SK-N-SH treated with all-trans-retinoic acid at 6 μM for 48 hours (cell line): ENCODE measurements at regions not wholly inside any gene's neighbourhood (a gene's known extent, or its start where the extent isn't known, plus 50 kb on each side); places are given as distances from the start of the nearest gene placed in this dataset.

Source experiments
- ATAC-seq: fragments of 200-7000 bp; cut with Tn5 transposase; 3 replicates; pipeline ENCODE4 v1.9.1; 2020; ENCODE audit warnings: mild to moderate bottlenecking, moderate library complexity
- ARNTL ChIP-seq: fragments of 450-650 bp; formaldehyde crosslinking; IDR thresholded peaks from 2 replicates; pipeline ENCODE4 v1.5.0; 2020; ENCODE audit warnings: low read depth, mild to moderate bottlenecking, moderate library complexity, borderline replicate concordance
- BACH2 ChIP-seq: fragments of 250-450 bp; sonication (Bioruptor Pico); IDR thresholded peaks from 2 replicates; pipeline ENCODE4 v1.9.0; 2021; ENCODE audit warnings: mild to moderate bottlenecking, borderline replicate concordance
- CSDC2 ChIP-seq: fragments of 250-450 bp; sonication (Bioruptor Pico); IDR thresholded peaks from 2 replicates; pipeline ENCODE4 v1.5.0; 2020; ENCODE audit warnings: mild to moderate bottlenecking, moderate library complexity
- CSRNP3 ChIP-seq: fragments of 250-450 bp; sonication (Bioruptor Pico); IDR thresholded peaks from 2 replicates; pipeline ENCODE4 v1.5.1; 2021; ENCODE audit warnings: mild to moderate bottlenecking, moderate library complexity
- ESRRG ChIP-seq: fragments of 250-450 bp; sonication (Bioruptor Pico); IDR thresholded peaks from 2 replicates; pipeline ENCODE4 v1.6.1; 2021; ENCODE audit warnings: mild to moderate bottlenecking
- GLIS3 ChIP-seq: fragments of 250-450 bp; sonication (Bioruptor Pico); IDR thresholded peaks from 2 replicates; pipeline ENCODE4 v1.5.0; 2020; ENCODE audit warnings: mild to moderate bottlenecking, moderate library complexity
- OSR1 ChIP-seq: fragments of 250-450 bp; sonication (Bioruptor Pico); IDR thresholded peaks from 2 replicates; pipeline ENCODE4 v1.8.0; 2022; ENCODE audit warnings: moderate library complexity, mild to moderate bottlenecking, inconsistent platforms
- PATZ1 ChIP-seq: fragments of 250-450 bp; sonication (Bioruptor Pico); IDR thresholded peaks from 2 replicates; pipeline ENCODE4 v1.8.0; 2020; ENCODE audit warnings: mild to moderate bottlenecking, moderate library complexity, borderline replicate concordance
- POU6F1 ChIP-seq: fragments of 250-450 bp; sonication (Bioruptor Pico); IDR thresholded peaks from 2 replicates; pipeline ENCODE4 v1.8.0; 2021; ENCODE audit warnings: low read depth, mild to moderate bottlenecking, moderate library complexity, borderline replicate concordance
- PPARA ChIP-seq: fragments of 250-450 bp; sonication (Bioruptor Pico); IDR thresholded peaks from 2 replicates; pipeline ENCODE4 v1.5.0; 2020; ENCODE audit warnings: mild to moderate bottlenecking, borderline replicate concordance
- RARB ChIP-seq: fragments of 250-450 bp; sonication (Bioruptor Pico); IDR thresholded peaks from 2 replicates; pipeline ENCODE4 v1.8.0; 2021; ENCODE audit warnings: mild to moderate bottlenecking, moderate library complexity
- TCF4 ChIP-seq: fragments of 250-450 bp; sonication (Bioruptor Pico); IDR thresholded peaks from 2 replicates; pipeline ENCODE4 v1.8.0; 2021; ENCODE audit warnings: mild to moderate bottlenecking, moderate library complexity, borderline replicate concordance
- TOX ChIP-seq: fragments of 250-450 bp; sonication (Bioruptor Pico); IDR thresholded peaks from 2 replicates; pipeline ENCODE4 v1.8.0; 2021; ENCODE audit warnings: mild to moderate bottlenecking, moderate library complexity, borderline replicate concordance
- TSHZ2 ChIP-seq: fragments of 250-450 bp; sonication (Bioruptor Pico); IDR thresholded peaks from 2 replicates; pipeline ENCODE4 v1.5.0; 2020; ENCODE audit warnings: mild to moderate bottlenecking, moderate library complexity
- ZC3H10 ChIP-seq: fragments of 250-450 bp; sonication (Bioruptor Pico); IDR thresholded peaks from 2 replicates; pipeline ENCODE4 v1.5.1; 2021; ENCODE audit warnings: mild to moderate bottlenecking, moderate library complexity
- ZFP30 ChIP-seq: fragments of 450-650 bp; formaldehyde crosslinking; IDR thresholded peaks from 2 replicates; pipeline ENCODE4 v1.5.0; 2022; ENCODE audit warnings: mild to moderate bottlenecking, moderate library complexity
- ZNF565 ChIP-seq: fragments of 450-650 bp; formaldehyde crosslinking; conservative IDR thresholded peaks from 2 replicates; pipeline ENCODE4 v1.5.0; 2020; ENCODE audit warnings: low read depth, mild to moderate bottlenecking, moderate library complexity
- ZNF70 ChIP-seq: fragments of 450-650 bp; formaldehyde crosslinking; IDR thresholded peaks from 2 replicates; pipeline ENCODE4 v1.5.0; 2020; ENCODE audit warnings: mild to moderate bottlenecking, moderate library complexity
- ZNF8 ChIP-seq: fragments of 450-650 bp; formaldehyde crosslinking; IDR thresholded peaks from 2 replicates; pipeline ENCODE4 v1.5.0; 2020; ENCODE audit warnings: mild to moderate bottlenecking, moderate library complexity

GRCh38 chr10:84665883-84666463 lies 337.6 kb downstream of the CCSER2 start:
- TF ChIP-seq TOX (CRISPR knock-in tag), result no peak
- no peak for TF ChIP-seq TCF4 (CRISPR knock-in tag)
- TF ChIP-seq ZC3H10, result no peak
- no peak for TF ChIP-seq ESRRG (CRISPR knock-in tag)
- TF ChIP-seq ZNF565 (CRISPR knock-in tag), result no peak
- TF ChIP-seq TSHZ2, result no peak
- no peak for TF ChIP-seq CSDC2 (CRISPR knock-in tag)
- TF ChIP-seq ARNTL (CRISPR knock-in tag), result no peak
- no peak for TF ChIP-seq ZNF70
- TF ChIP-seq ZFP30, result no peak
- TF ChIP-seq PPARA (CRISPR knock-in tag), result no peak
- TF ChIP-seq ZNF8 (CRISPR knock-in tag), result no peak
- TF ChIP-seq CSRNP3 (CRISPR knock-in tag), result no peak
- TF ChIP-seq BACH2, result no peak
- TF ChIP-seq PATZ1 (CRISPR knock-in tag), result no peak
- TF ChIP-seq OSR1 (CRISPR knock-in tag), result no peak
- TF ChIP-seq GLIS3, result no peak
- TF ChIP-seq POU6F1 (CRISPR knock-in tag), result no peak
- TF ChIP-seq RARB, result no peak
- no peak for ATAC-seq

GRCh38 chr10:84668186-84668763 lies 339.9 kb downstream of the CCSER2 start:
- ATAC-seq, result no peak
- TF ChIP-seq ZNF8 (CRISPR knock-in tag), result no peak
- no peak for TF ChIP-seq TOX (CRISPR knock-in tag)
- TF ChIP-seq POU6F1 (CRISPR knock-in tag), result no peak
- TF ChIP-seq TSHZ2, result no peak
- no peak for TF ChIP-seq PATZ1 (CRISPR knock-in tag)
- no peak for TF ChIP-seq ARNTL (CRISPR knock-in tag)
